HepG2 (cell line): ENCODE measurements at regions not wholly inside any gene's neighbourhood (a gene's known extent, or its start where the extent isn't known, plus 50 kb on each side); places are given as distances from the start of the nearest gene placed in this dataset.
"Not testable (repeated sequence)": the region's sequence is repeated elsewhere in the genome, so short reads cannot be mapped to it uniquely, and the experiment has no call there.

ENCODE experiments used
- ATF2 ChIP-seq: sonication (generic); formaldehyde crosslinking; IDR thresholded peaks from 2 replicates; pipeline ENCODE4 v1.4.0; 2020; ENCODE audit warnings: missing genetic modification reagents
- CEBPB ChIP-seq: IDR thresholded peaks from 2 replicates; pipeline ENCODE4 v1.6.1; 2011; ENCODE audit warnings: low read depth, low read length, improper control_type of control experiment, borderline replicate concordance
- CENPX ChIP-seq: sonication (generic); formaldehyde crosslinking; IDR thresholded peaks from 2 replicates; pipeline ENCODE4 v1.9.0; 2021; ENCODE audit warnings: mild to moderate bottlenecking, missing genetic modification reagents, moderate library complexity
- CREB3 ChIP-seq: sonication (generic); formaldehyde crosslinking; IDR thresholded peaks from 2 replicates; pipeline ENCODE4 v1.5.0; 2020; ENCODE audit warnings: missing genetic modification reagents
- JUNB ChIP-seq: sonication (generic); formaldehyde crosslinking; IDR thresholded peaks from 2 replicates; pipeline ENCODE4 v1.8.0; 2022; ENCODE audit warnings: missing genetic modification reagents, mild to moderate bottlenecking, borderline replicate concordance
- KAT8 ChIP-seq: IDR thresholded peaks from 2 replicates; pipeline ENCODE4 v1.6.1; 2016; ENCODE audit warnings: missing genetic modification reagents, missing compliant biosample characterization
- MTA1 ChIP-seq: sonication (generic); formaldehyde crosslinking; IDR thresholded peaks from 2 replicates; pipeline ENCODE4 v1.4.0; 2020; ENCODE audit warnings: missing genetic modification reagents, mild to moderate bottlenecking, borderline replicate concordance
- NR2F2 ChIP-seq: IDR thresholded peaks from 2 replicates; pipeline ENCODE4 v1.6.1; 2012; ENCODE audit warnings: low read depth, inconsistent platforms, borderline replicate concordance
- REL ChIP-seq: sonication (generic); formaldehyde crosslinking; conservative IDR thresholded peaks from 2 replicates; pipeline ENCODE4 v1.8.0; 2022; ENCODE audit warnings: mild to moderate bottlenecking, missing genetic modification reagents, moderate library complexity
- TBP ChIP-seq: sonication (generic); formaldehyde crosslinking; IDR thresholded peaks from 2 replicates; pipeline ENCODE4 v1.5.0; 2020; ENCODE audit warnings: missing genetic modification reagents

GRCh38 chr5:89317838-89318237, 434.9 kb upstream of the MEF2C start:
- TF ChIP-seq MTA1; ATF2 (CRISPR knock-in tag); NR2F2; CENPX (CRISPR knock-in tag); CEBPB; TBP; CREB3; REL (CRISPR knock-in tag); JUNB (CRISPR knock-in tag); KAT8 (CRISPR knock-in tag): not testable (repeated sequence)
